Stimulated activated CD8-positive, alpha-beta memory T cell treated with anti-CD3 and anti-CD28 coated beads, Interleukin-15, amount 100 ng/mL, for 24 hours (primary cell): ENCODE measurements at regions not wholly inside any gene's neighbourhood (a gene's known extent, or its start where the extent isn't known, plus 50 kb on each side); places are given as distances from the start of the nearest gene placed in this dataset.

Experiments used
- DNase-seq: peaks from one replicate; pipeline ENCODE4 v3.0.0-alpha.2; 2020; ENCODE audit warnings: low read depth

DNA sequence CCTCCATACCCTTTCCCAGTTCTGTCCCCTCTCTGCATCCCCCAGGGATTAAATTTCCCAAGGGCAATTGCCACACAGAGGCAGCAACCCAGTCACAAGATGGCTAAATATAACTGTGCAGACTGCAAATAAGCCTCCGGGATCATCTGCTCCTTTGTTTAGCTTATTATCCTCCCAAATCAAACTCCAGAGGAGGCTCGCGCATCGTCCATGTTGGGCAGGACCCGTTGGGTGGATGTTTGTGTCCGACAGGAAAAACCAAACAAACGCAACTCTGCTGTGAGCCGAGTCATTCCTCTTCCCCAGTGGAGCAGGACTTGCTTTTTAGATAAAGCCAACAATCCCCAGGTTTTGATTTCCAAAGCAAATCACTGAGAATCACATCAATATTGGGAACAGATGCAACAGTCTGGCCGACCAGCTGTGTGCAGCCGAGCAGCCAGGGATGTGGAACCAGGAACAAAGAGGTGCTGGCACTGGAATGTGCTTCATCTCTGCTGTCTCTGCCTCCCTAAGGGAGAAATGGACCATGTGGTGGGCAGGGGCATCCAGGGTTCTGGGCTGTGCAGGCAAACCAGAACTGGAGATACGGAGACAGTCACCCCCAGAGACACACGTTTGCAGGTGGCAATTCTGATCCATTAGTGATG, 89.8 kb downstream of the PTTG1 start:
- no peak for DNase-seq
